CD4-positive, alpha-beta T cell treated with Interleukin-15 for 4 hours (primary cell): ENCODE measurements at regions not wholly inside any gene's neighbourhood (a gene's known extent, or its start where the extent isn't known, plus 50 kb on each side); places are given as distances from the start of the nearest gene placed in this dataset.
"Not testable (repeated sequence)": the region's sequence is repeated elsewhere in the genome, so short reads cannot be mapped to it uniquely, and the experiment has no call there.

Experiments
- DNase-seq: peaks from one replicate; pipeline ENCODE4 v3.0.0-alpha.2; 2020; ENCODE audit warnings: low spot score

GRCh38 chr13:21879263-21879914, 208.5 kb downstream of the FGF9 start:
- no peak for DNase-seq

DNA sequence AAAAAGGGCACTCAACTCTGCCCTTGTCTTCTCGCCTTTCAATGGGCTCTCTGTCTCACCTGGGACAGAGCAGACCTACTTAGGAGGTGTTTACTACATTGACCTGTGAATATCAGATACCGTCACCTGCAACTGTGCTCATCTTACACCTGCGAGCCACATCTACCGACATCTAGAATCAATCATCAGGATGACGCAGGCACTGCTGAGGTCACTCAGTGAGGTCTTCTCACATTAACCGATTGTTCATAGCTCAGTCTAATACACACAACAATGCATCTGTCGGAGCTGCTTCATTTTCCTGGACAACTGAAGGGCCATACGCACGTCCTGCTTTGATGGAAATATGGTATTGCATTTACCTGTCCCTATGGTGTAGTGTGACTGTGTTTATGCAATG, 211.9 kb downstream of the FGF9 start:
- DNase-seq, result no peak

GRCh38 chr13:21883713-21884112, 212.8 kb downstream of the FGF9 start:
- DNase-seq, result no peak

DNA sequence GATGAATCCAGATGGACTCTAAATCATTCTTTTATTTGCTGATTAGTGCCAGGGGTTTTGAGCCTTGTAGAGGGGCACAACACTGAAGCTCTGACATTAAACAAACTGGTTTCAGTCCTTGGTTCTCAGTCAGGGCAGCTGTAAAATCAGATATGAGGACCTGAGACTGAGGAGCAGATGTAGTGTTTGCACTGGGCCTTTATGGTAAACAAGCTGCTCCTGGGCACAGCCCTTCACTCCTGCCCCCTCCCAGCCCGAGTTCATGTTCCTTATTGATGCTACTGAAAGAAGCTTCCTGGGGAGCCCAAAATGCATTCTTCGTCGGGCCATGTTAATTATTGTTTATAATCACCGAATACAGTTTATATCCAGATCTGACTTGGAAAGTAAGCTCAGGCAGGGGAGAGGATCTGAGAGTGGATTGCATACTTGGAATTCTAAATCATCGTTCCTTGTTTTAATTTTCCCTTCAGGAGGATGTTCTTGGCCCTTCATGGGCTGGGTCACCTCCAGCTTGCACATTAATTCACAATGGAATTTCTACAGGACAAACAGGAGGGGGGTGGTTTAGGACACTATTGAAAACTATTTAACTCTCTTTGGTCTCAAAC, 213.5 kb downstream of the FGF9 start:
- no peak for DNase-seq

DNA sequence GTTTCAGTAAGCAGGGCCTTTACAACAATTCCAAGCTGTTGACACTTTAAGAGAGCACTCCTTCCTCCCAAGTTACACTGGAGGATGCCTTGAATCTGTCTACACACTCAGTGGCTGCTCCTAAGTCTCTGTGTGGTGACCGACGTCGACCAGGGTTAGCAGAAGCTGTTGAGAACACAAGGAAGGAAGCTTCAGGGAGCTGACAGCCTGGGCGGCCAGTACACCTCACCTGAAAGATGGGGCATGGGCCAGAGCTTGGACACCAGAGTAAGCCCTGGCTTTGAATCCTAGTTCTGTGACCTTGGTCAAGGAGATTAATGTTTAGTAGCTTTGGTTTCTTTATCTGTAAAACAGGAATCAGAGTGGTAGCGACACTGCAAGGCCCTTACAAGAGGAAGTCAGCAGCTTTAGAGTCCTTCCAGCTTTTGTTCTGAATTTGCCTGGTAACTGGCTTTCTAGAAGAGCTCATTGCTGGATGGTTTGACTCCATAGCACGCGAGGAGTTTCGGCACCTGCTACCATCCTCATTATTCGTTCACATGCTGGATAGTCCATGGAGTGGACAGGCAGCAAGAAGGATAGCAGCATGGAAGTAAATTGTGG, 214.2 kb downstream of the FGF9 start:
- DNase-seq, result no peak

- no peak for DNase-seq
Measured at GRCh38 chr13:21885714-21886224, 214.9 kb downstream of the FGF9 start.

- DNase-seq, result no peak
Measured at GRCh38 chr13:21889651-21890050, 218.8 kb downstream of the FGF9 start.

- DNase-seq, result not testable (repeated sequence)
Measured at GRCh38 chr13:21890220-21890619, 219.3 kb downstream of the FGF9 start.

- DNase-seq, result no peak
Measured at GRCh38 chr13:21894091-21894490, 223.2 kb downstream of the FGF9 start.

- DNase-seq, result no peak
Measured at GRCh38 chr13:21894703-21895699, 224.1 kb downstream of the FGF9 start.

GRCh38 chr13:21895779-21896178, 224.9 kb downstream of the FGF9 start:
- DNase-seq, result no peak

DNA sequence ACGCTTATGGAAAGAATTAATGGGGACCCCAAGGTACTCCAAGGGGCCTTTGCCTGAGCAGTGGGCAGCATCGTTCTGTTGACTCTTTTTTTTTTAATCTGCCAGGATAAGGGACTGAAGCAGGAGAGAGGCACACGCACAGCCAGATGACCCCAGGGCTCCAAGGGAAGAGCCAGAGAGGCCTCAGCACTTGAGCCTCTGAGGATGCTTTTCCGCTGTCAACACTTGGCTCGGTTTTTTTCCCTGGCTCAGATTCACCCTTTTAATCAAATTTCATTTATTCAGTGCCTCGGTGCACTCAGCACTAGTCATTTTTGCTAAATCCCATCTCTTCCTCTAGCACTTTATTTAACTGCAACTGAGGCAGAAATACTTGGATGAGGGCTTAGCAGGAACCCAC, 226.3 kb downstream of the FGF9 start:
- no peak for DNase-seq

- DNase-seq, result no peak
Measured at GRCh38 chr13:21898459-21898858, 227.6 kb downstream of the FGF9 start.

GRCh38 chr13:21898945-21899344, 228.1 kb downstream of the FGF9 start:
- no peak for DNase-seq

DNA sequence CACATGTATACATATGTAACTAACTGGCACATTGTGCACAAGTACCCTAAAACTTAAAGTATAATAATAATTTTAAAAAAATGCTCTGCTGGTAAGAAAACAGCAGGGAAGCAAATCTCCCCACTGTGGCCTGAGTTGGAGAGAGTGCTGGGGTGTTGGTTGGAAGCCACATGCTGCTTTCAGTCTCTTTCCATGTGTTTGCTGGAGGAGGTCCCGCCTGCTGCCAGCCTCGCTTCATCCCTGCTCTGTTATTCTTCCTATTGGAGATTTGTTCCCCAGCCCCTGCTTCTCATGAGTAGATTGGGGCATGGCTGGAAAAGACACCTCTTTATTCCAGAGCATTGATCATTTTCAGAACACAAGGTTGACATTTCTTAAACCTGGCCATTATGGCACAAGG, 230.5 kb downstream of the FGF9 start:
- no peak for DNase-seq

GRCh38 chr13:21901811-21902708, 231.2 kb downstream of the FGF9 start:
- no peak for DNase-seq

- no peak for DNase-seq
Measured at GRCh38 chr13:21902709-21903098, 231.8 kb downstream of the FGF9 start.

GRCh38 chr13:21905486-21905885, 234.6 kb downstream of the FGF9 start:
- DNase-seq, result no peak

DNA sequence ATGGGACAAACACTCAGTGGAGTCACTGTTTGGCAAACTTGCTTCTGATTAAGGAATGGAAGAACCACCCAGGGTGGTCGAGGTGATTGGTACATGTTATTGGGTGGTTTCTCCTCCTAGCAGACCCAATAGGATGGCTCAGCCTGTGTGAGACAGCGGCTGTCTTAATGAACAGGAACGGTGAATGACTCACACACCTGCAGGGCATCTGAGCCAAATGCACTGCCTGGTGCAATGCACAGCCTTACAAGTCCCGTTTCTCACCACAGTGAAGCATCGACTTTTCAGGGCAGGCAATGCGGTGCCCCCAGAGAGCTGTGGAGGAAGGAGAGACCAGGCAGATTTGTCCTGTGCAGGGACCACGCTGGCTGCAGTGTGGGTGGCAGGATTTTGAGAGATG, 238.5 kb downstream of the FGF9 start:
- DNase-seq, result no peak

DNA sequence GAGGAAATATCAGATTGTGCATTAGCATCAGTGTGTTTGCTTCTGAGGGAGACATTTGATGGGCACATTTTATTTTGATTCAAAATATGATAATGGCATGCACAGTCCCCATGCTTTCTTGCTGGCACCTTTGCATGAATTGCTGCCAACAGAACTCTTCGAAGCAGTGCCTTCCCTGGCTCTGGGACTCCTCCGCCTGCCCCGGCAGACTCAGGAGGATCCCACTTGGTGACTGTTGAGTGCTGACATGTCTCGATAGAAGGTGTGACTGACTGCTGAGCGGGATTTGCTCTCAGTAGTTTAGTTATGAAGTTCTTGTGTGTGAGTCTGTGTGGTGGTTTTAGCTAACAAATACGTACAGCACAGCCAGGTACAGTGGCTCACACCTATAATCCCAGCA, 239.7 kb downstream of the FGF9 start:
- no peak for DNase-seq

DNA sequence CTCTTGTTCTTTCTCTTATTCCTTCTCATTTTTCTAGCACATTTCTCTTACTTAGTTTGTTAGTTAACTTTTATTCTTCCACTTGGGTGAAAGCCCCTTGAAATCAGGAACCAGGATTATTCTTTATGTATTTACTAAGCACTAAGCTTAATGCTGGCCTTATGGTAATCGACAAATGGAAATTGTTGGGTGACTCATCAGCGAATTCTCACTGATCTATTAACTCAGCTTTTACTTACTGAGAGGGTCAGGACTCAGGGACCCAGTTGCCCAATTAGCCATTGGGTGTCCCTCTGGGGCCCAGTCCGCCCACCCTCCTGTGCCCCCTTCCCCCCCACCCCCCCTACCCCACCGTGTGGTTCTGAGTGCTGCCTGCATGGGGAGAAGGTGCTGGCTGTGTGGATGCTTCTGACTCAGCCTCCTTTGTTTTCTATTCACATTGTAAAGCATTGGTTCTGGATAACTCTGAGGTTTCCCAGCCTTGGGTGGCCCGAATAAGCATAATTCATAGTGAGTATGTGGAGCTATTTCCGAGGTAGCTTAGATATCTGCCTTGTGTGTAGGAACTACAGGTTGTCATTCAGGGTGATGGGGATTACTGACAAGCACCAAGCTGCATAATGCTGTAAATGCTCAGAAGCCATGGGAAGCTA, 240.9 kb downstream of the FGF9 start:
- no peak for DNase-seq
